HuH-7 (cell line): ENCODE measurements at regions not wholly inside any gene's neighbourhood (a gene's known extent, or its start where the extent isn't known, plus 50 kb on each side); places are given as distances from the start of the nearest gene placed in this dataset.
"Not testable (repeated sequence)": the region's sequence is repeated elsewhere in the genome, so short reads cannot be mapped to it uniquely, and the experiment has no call there.

Experiments used
- DNase-seq: peaks from one replicate; pipeline ENCODE4 v3.0.0; 2011; ENCODE audit warnings: low spot score

DNA sequence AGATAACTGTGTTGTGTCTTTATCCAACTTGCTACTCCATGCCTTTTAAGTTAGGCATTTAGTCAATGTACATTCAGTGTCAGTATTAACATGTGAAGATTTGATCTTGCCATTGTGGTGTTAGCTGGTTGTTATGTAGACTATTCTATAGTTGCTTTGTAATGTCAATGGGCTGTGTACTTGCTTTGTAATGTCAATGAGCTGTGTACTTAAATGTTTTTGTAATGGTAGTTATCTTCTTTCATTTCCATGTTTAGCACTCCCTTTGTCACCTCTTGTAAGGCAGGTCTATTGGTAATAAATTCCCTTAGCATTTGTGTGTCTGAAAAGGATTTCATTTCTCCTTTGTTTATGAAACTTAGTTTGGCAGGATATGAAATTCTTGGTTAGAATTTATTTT is 53.4 kb downstream of the MC4R start:
- DNase-seq: no peak

DNA sequence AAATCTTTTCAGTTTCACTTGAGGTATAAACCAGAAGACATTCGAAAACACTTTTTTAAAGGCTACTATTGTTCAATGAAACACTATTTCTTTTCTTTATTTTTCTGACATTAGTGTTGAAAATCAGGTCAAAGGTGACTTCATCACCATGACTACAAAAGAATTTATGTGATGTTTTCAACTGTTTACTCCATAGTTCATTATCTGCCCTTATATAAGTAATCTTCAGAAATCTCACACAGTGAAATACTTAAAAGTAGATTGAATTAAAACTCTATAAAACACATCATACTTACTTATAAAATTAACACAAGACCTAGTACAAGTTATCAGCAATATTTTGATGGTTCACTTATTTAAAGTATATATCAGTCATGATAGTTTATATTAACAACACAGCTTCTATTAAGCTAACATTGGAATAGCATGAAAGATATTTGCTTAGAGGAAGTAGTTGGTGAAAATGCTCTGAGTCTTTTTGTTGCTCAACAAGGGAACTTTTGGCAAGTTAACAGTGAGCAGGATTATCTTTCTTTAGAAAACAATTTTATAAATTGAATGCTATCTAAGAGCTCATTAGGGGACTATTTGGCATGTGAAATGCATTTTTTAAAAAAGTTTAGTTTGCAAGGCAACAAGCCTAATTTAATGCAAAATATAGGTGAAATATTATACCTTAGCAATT is 60.8 kb downstream of the MC4R start:
- no peak for DNase-seq

DNA sequence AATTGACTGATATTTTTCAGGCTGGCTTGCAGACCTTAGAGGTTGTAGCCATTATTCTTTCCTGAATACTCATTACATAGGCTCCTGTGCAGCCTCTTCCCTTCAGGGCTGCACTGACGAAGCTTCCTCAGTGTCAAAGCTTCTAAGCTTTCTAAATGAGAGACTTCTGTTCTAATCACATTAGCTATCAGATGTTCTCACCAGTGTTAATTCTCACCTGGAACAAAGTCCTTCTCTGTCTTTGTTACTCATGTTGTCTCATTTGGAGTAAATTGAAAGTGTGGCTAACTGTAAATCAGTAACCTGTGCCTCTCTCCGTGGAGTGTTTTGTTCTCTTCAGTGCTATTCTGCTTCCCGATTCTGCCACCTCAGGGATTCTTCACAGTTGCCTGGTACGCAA is 76.9 kb downstream of the MC4R start:
- DNase-seq: no peak

DNA sequence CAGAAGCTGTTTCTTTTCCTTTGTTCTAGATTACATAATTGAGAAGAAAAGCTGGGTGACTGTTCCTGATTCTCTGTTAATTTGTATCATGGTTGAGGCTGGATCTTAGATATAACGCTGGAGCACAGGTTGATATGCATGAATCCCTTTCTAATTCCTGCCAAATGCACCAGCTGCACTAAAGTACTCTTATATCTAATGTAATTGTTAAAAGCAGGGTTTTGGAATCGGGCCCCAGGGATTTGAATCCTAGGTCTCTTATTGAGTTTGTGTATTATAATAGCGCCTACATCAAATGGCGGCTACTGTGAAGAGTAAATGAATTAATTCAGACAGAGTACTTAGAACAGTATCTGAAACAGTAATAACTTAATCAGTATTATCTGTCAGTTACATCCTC is 80.4 kb downstream of the MC4R start:
- no peak for DNase-seq

DNA sequence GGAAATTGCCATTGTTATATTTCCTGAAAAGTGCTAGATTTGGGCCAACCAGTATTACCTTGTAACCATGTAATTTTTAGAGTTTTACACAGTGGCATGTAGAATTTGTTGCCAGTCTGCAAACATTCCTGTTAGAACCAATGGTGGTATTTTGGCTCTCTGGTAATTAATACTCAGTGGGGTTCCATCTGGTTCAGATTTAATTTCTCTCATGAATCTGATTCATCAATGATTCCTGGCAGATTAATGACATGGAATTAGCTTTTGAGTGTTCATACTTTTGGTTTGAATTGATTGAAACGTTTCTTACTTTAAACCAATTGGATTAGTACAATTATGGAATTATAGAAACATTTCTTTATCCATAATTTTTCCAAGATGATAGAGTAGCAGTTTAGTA is 93.2 kb downstream of the MC4R start:
- no peak for DNase-seq

DNA sequence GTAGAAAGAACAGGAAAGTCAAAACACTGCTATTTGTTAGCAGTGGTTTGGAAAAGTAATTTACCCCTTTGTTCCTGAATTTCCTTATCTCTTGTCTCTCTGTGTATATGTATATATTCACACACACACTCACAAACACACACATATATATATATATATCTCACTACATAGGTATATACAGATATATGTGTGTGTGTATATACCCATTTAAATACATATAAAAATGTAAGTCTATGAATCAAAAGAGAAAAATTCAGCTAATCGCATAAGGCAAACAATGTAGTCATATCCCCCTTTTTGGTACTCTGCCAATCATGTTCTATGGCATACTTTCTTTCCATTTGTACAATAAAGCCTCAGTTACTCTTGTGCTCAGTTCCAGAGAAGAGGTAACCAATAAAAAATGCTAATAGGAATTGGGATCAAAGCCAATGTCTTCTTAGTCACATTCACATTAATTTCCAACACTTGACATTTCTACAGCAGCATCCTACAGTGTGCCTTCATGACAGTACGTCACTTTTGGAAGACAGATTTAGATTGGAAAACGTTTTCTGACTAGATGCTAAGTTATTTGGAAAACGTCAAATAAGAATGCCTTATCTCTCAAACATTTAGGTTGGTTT is 94.6 kb downstream of the MC4R start:
- DNase-seq: no peak

DNA sequence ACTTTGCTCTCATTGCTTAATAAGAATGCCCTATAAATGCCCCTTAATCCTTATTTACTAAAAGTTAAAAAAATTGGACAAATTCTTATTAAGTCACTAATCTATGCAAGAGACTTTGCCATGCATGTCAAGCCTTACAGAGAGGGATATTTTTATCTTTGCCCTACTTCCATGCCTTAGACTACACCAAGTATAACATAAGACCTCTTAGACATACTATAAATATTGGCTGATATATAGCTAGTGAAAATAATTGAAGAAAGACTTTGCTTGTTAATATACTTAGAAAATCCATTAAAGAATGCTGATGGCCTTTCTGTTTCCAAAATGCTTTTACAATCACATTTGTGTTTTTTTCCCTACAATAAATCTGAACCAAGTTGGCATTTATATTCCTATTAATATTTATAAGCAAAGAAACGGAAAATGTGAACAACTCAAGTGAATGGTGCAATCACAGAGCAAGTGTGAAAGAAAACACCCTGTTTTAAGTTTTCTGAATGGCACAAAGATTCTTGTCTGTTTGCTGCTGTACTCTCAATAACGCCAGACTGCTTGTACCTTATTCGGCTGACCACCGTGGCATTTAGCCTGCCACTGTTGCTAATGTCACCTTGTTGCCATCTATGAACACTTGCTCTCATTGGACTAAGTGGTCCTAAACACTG is 105.0 kb downstream of the MC4R start:
- no peak for DNase-seq

DNA sequence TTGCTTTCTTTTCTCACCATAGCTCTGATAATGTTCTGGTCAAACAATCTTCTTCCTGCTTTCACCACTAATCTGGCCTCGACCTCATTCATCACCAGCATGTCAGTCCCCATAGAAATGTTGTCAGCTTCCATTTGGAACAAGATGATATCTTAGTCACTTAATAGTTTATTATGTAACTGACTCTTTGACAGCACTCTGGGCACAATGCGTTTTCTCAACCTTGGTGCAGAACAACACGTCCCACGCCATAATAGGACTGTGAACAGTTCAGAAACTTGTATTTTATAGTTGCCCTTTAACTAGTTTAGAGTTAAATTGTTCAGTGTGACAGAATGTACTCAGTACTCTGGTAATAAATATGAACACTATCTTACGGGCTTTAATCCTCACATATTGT is 106.0 kb downstream of the MC4R start:
- no peak for DNase-seq

DNA sequence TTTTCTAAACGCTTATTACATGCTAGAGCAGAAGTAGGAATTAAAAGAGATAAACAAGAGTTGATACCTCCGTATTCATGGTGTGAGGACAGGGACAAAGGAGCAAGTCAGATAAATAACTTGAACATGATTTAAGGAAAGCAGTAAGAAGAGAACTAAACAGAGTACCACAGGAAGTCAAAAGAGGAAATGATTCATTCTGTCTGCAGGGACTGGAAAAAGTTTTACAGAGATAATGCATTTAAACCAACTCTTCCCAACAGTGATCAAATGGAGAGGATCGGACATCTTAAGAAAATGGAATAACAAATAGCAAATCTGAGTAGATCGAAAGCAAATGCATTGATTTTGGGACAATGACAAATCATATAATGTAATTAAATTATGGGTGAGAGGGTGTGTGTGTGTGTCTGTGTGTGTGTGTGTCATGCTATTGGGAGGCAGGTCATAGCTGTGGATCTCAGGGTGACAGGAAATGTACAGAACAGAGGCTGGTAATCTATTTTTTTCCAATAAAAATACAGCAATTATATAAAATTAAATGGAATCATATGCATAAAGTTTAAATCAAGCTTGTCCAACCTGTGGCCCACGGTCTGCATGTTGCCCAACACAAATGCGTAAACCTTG is 113.4 kb downstream of the MC4R start:
- no peak for DNase-seq

DNA sequence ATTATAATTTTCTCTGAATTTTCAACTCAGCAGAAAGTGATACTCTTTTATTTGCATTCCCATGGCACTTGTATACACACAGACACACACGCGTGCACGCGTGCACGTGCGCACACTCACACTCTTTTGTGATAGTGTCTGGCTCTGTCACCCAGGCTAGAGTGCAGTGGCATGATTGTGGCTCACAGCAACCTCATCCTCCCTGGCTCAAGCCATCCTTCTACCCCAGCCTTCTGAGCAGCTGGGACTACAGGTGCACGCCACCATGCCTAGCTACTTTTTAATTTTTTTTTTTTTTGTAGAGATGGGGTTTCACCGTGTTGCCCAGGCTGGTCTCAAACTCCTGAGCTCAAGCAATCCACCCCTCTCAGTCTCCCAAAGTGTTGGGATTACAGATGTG is 123.2 kb downstream of the MC4R start:
- DNase-seq: no peak

DNA sequence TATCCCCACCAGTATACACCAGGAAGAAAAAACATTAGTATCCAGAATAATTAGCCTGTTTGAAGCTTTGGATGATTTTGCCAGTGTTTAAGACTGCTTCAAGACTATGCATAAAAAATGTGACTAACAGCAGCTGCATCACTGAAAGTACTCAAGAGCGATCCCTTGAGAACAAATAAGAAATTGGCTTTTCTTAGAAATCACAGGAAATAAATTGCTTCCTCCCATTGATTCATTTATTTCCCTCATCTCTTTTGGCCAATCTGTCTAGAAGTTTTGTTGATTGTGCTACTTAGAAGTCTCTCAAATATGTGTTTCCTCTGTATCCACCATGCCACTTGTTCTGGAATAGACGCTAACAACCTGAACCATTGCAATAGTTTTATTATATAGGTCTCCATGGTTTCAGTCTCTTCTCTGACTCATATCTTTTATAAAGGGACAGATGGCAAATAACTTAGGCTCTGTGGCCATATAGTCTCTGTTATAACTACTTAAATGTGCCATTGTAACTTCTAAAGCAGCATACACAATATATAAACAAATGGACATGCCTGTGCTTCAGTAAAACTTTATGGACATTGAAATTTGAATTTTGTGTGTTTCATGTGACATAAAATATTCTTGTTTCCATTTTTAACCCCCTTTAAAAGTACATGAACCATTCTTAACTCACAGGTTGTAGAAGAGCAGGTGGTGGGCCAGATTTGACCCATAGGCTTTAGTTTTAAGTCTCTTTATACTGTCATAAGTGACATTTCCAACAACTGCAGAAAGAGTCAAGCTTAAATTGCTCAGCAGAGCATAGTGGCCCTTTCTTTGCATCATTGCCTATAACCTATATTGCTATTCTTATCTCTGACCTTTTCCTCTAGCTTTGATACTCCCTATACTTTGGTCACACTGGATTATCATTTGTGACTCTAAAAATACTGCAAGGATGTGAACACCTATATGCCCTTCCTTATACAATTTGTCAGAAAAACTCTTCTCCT is 123.9 kb downstream of the MC4R start:
- DNase-seq: no peak

DNA sequence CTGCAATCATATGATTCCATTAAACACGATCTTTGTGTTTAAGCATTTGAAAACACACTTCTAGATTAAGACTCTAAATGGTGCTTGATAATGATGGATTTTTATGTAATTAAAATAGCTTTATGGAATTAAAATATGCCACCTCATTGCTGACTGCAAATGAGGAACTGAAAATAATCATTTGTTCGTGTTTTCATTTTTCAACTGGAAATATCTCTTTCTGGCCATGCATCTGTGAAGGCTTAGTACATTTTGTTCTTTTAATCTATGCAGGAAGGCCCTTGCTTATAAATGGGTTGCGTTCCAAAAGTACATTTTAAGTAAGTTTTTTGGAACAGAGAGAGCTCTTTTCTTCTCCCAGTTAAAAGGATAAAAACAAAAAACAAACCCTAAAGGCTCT is 125.5 kb downstream of the MC4R start:
- no peak for DNase-seq

DNA sequence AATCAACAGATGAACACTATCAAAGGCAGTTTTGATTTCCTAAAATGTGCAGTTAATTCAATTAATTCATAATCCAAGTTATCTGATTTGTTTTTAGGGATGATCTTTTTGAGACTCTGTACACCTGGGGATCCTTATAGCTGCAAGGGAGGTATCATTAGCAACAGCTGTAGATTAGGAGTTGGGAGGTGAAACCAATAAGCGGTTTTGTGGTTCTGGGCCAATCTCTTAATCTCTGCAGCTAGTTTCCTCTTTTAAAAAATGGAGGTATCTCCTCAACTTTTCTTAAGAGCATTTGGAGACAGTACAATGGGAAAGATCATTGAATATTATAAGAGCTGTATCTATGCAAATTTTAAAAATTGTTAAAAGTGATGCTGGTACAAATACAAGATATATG is 126.0 kb downstream of the MC4R start:
- no peak for DNase-seq

DNA sequence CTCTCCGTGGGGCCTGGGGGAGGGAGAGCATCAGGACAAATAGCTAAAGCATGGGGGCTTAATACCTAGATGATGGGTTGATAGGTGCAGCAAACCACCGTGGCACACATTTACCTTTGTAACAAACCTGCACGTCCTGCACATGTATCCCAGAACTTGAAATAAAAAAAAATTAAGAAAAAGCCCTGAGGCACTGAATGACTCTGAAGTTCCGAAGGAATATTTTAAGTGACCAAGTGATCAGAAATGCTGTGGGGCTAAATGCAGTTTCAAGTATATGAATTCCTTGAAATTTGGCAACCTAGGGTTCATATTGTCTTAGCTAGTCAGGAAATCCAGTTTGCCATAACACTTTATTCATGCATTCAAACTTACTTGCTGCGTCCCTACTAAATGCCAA is 127.5 kb downstream of the MC4R start:
- DNase-seq: no peak

DNA sequence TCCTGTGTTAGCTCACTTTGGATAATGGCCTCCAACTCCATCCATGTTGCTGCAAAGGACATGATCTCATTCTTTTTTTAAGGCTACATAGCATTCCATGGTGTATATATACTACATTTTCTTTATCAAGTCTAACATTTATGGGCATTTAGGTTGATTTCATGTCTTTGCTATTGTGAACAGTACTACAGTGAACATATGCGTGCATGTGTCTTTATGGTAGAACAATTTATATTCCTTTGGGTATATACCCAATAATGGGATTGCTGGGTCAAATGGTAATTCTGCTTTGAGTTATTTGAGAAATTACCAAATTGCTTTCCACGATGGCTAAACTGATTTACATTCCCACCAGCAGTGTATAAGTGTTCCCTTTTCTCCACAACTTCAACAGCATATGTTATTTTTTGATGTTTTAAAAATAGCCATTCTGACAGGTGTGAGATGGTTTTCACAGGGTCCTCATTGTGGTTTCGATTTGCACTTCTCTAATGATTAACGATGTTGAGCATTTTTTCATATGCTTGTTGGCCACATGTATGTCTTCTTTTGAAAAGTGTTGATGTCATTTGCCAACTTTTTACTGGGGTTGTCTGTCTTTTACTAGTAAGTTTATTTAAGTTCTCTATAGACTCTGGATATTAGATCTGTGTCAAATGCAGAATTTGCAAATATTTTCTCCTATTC is 133.4 kb downstream of the MC4R start:
- not testable (repeated sequence) for DNase-seq

DNA sequence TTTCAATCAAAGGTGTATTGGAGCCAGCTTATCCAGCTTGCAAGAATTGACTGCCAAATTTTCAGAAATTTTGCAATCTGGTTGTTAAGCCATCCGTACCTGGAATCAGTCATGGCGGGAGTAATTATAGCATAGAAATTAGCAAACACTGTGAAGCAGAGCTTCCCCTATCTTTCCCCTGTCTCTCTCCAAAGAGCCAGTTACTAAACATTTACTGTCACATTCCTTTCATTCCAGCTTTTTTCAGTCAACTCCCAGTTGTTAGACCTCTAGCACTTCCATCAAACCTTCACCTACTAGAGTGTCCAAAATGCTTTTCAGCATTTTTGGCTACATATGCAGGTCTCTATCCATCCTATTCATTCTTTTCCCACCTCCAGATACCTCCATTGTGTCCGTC is 137.4 kb downstream of the MC4R start:
- DNase-seq: no peak

DNA sequence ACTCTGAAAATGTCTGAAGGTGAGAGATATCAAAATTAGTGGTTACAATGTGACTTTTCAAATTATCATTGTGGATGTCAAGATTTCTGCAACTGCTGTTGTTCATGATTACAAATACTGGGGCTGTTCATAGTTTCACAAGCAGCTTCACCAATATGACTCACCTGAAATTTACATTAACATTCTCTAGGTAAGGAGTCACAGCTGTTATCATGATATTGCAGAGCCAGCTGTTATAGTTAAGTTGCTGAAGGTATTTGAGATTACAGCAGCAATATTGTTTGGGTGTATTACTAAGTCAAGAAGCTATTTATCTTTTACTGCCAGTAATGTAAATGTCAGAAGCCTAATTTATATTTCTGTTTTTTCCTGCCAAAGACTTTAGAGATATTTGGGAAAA is 140.0 kb downstream of the MC4R start:
- no peak for DNase-seq

DNA sequence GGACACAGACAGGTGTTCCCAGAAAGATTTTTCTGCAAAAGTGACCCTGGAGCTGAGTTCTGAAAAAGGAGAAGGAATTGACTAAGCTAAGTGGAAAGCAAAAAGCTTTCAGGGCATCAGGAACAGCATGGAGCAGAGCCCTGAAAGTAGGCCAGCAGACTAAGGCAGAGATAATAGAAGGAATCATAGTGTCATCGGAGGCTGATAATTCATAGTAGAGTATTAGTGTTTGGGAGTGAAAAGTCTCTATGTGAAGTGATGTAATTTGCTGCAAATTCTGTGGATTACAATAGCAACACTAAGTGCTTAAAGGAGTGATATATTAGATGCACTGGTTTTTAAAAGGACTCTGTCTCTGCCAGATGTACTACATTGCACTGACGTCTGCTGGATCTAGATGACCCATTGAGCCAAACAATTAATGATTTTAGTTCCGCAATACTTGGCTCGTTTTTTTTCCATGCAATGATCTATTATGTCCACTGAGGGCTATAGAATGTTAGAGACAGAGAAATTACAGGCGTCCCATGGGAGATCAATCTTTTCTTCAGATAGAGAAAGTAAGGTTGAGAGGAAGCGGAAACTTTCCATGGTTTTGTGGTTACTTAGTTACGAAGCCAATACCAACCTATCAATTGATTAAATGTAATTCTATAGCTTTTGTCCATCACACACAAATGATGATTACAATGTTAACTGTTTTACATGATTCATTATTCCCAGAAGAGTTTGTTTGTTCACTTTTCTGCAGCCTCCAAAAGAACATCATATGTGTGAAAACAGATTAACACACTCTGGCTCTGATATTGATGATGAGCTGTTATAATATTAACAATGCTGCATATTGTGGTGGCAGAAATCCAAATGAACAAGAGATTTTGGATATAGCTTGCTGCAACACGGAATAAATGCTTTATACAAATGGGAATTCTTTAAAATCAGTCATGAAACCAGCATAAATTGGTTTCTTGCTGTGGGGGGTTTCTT is 143.7 kb downstream of the MC4R start:
- no peak for DNase-seq

DNA sequence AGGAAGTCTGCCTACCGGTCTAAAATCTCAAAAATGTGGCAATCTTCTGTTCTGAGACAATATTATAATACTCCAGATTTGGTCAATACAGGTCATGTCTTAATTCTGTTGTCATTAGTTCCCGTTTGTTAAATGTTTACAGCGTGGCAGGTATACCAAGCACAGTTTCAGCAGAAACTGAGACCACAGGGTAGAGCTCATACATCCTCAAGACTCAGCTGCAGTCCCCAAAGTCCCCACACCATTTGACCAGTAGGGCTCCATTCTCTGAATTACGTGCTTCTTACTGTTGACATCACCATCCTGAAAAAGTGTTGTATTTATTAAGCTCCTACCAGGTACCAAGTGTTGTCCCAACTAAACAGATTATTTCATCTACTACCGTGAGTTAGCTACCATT is 157.1 kb downstream of the MC4R start:
- DNase-seq: no peak

DNA sequence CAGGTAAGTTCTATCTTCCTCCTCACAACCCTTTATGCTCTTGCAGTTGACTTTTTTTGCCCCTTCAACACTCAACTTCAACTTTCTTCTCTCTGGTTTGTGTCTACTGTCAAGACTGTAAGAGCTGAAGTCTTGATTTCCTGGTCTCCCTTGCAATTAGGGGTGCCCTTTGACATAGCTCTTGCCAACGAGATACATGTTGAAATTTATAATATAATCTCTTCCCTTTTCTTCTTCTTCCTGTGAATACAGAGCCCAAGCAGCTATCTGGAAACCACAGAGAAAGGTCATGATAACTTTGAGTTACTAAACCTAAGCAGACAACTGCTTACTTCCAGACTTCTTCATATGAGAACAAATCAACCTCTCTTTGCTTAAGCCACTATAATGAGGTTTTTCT is 163.5 kb downstream of the MC4R start:
- DNase-seq: no peak
